Adipocyte (in vitro differentiated cells): ENCODE measurements at regions not wholly inside any gene's neighbourhood (a gene's known extent, or its start where the extent isn't known, plus 50 kb on each side); places are given as distances from the start of the nearest gene placed in this dataset.
"Not testable (repeated sequence)": the region's sequence is repeated elsewhere in the genome, so short reads cannot be mapped to it uniquely, and the experiment has no call there.

Experiments
- DNase-seq: peaks from one replicate; pipeline ENCODE4 v3.0.0-alpha.2; 2015; ENCODE audit warnings: low read depth
- H3K27me3 ChIP-seq: replicated peaks from 2 replicates; pipeline ENCODE4 v1.7.0; 2013; ENCODE audit warnings: mild to moderate bottlenecking, low read length, moderate library complexity; ENCODE audit not compliant: control insufficient read depth, insufficient read depth
- H3K36me3 ChIP-seq: 2 replicates; pipeline ENCODE4 v1.7.0; 2013; ENCODE audit warnings: low read length, mild to moderate bottlenecking, moderate library complexity; ENCODE audit not compliant: control insufficient read depth, insufficient read depth, severe bottlenecking
- H3K4me1 ChIP-seq: 2 replicates; pipeline ENCODE4 v1.7.0; 2013; ENCODE audit warnings: mild to moderate bottlenecking, low read length, moderate library complexity; ENCODE audit not compliant: control insufficient read depth, insufficient read depth
- H3K4me3 ChIP-seq: 2 replicates; pipeline ENCODE4 v1.7.0; 2013; ENCODE audit warnings: mild to moderate bottlenecking, low read length, moderate library complexity
- H3K9ac ChIP-seq: 2 replicates; pipeline ENCODE4 v1.7.0; 2013; ENCODE audit warnings: mild to moderate bottlenecking, low read length, moderate library complexity
- H3K9me3 ChIP-seq: 2 replicates; pipeline ENCODE4 v1.7.0; 2013; ENCODE audit warnings: mild to moderate bottlenecking, low read length, moderate library complexity; ENCODE audit not compliant: control insufficient read depth

GRCh38 chr9:19873188-19873587 lies 84.4 kb upstream of the SLC24A2 start:
- DNase-seq, H3K4me1 ChIP-seq, H3K4me3 ChIP-seq, H3K27me3 ChIP-seq, H3K9ac ChIP-seq, H3K36me3 ChIP-seq: not testable (repeated sequence)
- peaks cover 15% of the 10 kb centered on the region for H3K9me3 ChIP-seq

GRCh38 chr9:19870988-19871387 lies 82.2 kb upstream of the SLC24A2 start:
- H3K9me3 ChIP-seq = peaks cover 15% of the 10 kb centered on the region
- H3K36me3 ChIP-seq = no peaks in the 10 kb centered on the region
- no peak for DNase-seq
- H3K27me3 ChIP-seq = no peaks in the 10 kb centered on the region
- no peak overlapping the region for H3K4me3 ChIP-seq
- H3K9ac ChIP-seq = no peak overlapping the region
- H3K4me1 ChIP-seq = peaks cover 2% of the 10 kb centered on the region

GRCh38 chr9:19840953-19841352 lies 52.1 kb upstream of the SLC24A2 start:
- H3K27me3 ChIP-seq = no peaks in the 10 kb centered on the region
- no peaks in the 10 kb centered on the region for H3K9me3 ChIP-seq
- H3K36me3 ChIP-seq = no peaks in the 10 kb centered on the region
- DNase-seq = no peak
- no peak overlapping the region for H3K4me3 ChIP-seq
- H3K4me1 ChIP-seq = no peaks in the 10 kb centered on the region
- no peak overlapping the region for H3K9ac ChIP-seq
